DMS79 (cell line): ENCODE measurements at regions not wholly inside any gene's neighbourhood (a gene's known extent, or its start where the extent isn't known, plus 50 kb on each side); places are given as distances from the start of the nearest gene placed in this dataset.
"Not testable (repeated sequence)": the region's sequence is repeated elsewhere in the genome, so short reads cannot be mapped to it uniquely, and the experiment has no call there.

Experiments used
- DNase-seq: peaks from one replicate; lab custom pipeline; 2025; lab: John Stamatoyannopoulos, UW

DNA sequence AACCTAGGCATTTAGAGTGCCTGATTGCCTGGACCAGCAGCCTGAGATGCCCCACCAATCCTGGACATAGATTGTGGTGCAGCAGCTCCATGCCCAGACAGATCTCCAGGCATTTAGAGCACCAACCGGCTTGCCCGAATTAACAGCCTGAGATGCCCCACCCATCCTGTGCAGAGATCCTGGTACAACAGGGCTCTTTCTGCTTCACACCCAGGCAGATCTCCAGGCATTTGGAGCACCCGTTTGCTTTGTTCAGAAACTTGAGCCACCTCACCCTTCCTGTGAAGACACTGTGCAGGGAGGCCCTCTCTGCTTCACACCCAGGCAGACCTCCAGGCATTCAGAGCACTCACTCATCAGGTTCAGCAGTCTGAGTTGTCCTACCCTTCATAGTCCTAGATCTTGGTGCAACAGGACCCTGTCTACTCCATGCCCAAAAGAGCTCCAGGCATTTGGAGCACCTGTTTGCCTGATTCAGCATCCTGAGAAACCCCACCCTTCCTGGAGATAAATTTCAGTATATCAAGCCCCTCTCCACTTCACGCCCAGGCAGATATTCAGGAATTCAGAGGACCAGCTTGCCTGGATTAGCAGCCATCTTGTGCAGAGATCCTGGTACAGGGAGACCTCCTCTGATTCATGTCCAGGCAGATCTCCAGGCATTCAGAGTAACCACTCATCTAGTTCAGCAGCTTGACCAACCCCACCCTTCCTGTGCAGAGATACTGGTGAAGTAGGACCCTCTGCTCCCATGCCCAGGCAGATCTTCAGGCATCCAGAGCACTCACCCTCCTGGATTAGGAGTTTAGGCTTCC lies 189.2 kb upstream of the FERMT1 start:
- DNase-seq: no peak

DNA sequence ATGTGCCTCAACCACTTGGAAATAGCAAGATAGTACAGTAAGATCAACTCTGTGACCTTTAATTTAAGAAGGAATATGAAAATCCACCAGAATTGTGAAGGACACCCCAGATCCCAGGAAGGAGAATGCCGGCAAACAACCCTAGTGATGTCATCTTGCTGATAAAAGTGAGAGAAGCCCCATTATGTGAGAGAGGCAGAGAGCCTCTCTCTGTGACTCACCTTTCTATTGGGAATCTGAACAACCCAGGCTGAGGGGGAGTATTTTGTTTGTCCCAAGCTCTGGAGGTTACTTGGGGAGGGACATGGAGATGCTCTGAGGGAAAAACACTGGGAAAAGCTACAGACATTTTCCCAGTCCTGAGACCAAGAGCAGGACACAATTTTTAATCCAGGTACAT lies 188.3 kb upstream of the FERMT1 start:
- no peak for DNase-seq

DNA sequence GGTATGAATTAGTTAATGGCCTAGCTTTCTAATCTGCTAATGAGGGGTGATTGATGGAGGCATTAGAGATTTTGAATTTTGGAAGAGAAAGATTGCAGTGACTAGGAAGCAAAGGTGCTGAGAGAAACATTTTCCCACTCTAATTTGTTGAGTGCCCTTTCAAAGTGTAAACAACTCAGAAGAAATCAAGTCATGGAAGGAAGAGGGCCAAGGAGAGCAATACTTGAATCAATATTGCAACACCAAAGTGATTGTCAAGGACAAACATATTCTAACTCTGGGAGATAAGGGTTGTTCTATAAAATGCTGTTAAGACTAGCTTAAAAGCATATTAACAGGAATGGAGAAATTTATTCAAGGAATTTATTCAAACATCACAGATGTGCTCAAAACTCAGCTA lies 182.7 kb upstream of the FERMT1 start:
- no peak for DNase-seq

DNA sequence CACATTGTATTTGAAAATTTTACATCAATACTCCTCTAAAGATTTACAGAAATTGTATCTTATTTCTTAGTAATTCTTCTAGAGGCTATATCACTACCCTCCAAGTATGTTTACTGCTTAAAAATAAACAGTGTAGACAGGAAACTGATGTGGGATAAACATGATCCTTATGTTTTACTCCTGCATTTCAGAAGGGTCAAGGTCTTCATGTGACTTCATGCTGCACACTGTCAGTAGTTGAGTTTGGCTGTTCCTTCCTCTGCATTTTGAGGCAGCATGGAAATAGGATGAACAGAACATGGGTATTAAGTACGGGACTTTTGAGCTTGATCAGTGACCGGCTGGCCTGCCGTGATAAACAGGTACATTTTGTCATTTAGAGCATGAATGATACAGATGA lies 179.2 kb upstream of the FERMT1 start:
- DNase-seq: no peak

DNA sequence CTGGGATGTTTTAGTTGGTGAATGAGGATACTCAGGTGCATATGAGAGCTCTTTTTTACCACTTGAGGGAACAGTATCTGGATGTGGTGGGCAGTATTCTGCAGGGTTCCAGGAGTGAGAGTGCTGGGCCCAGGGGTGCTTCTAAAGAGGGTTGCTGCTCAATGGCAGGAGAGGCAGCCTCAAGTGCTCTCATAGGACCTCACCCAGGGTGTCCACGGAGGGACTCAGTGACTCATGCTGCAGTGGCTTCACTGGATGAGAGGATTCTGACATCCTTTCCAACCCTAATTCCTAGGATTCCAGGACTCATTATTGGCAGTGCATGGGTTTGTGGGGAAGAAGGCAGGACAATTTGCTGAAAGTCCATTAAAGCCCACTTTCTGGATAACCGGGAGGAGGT lies 176.6 kb upstream of the FERMT1 start:
- no peak for DNase-seq

DNA sequence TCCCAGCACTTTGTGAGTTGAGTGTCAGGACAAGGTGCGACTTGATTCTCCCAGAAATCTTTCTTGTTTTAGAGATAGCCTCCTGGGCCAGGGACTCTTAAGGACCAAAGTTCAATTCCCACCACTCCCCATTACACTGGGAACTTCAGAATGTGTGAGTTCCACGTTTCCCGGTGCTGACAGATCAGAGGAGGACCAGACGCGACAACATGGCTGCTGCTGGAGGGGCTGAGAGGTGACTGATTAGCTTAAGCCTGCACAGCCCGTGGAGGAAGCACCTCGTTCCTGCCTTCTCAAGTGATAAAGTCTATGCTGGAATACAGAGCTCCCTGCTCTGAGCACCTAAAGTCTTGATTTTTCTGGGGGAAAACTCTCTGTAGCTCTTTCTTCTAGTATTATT lies 175.2 kb upstream of the FERMT1 start:
- DNase-seq: no peak

DNA sequence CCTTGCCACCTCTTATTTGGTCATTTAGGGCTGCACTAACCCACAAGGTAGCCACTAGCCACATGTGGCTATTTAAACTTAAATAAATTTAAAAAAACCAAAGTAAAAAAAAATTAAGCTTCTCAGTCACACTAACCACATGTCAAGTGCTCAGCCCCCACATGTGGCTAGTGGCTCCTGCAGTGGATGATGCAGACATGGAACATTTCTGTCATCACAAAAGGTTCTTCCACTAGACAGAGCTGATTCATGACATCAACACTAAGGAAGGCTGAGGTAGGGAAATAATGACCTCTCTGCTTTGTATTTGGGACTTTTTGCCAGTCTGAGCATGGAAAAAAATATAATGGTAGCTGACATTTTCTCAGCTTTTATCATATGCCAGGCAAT lies 173.0 kb upstream of the FERMT1 start:
- no peak for DNase-seq

DNA sequence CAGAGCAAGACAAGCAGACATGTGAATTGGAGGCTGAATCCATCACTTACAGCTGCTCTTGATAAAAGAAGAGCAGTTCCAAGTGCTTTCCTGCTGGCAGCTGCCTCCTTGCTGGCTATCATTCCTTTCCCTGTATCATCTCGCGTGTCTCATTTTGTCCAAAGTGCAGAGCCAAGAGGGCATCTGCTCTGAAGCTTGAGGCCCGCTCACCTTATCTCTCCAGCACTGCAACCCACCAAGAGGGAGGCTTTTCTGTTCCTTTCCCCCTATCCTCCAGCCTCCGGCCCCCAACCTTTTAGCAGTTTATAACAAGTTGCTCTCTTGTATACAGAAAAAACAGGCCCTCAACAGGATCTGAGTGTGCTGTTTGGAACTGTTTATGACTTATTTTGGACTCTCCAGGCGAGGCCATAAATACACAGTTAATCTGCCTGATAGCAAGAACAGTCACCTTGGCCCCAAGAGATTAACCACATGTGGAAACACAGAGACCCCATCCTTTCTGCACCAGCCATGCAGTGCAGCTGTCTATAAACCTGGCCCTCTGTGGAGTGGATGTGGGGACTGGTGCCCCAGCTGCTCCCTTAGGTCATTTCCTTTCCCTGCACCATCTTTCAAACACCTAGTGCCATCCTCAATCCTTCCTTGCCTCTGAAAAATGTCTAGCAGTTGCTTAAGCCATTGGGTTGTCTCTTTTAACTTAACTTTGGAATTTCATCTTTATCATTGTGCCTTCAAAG lies 172.5 kb upstream of the FERMT1 start:
- no peak for DNase-seq

DNA sequence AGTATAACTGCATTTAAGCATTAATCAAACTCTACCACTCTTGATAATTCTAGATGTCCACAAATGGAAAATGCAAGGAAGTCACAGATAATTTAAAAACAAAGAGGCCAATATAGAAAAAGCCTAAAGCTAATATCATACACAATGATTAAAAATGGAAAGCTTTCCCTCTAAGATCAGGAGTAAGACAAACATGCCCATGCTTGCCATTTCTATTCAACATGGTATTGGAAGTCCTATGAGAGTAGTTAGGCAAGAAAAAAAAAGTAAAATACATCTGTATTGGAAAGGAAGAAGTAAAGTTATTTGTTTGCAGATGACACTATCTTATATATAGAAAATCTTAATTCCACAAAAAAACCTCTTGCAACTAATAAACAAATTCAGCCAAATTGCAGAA lies 164.6 kb upstream of the FERMT1 start:
- no peak for DNase-seq

DNA sequence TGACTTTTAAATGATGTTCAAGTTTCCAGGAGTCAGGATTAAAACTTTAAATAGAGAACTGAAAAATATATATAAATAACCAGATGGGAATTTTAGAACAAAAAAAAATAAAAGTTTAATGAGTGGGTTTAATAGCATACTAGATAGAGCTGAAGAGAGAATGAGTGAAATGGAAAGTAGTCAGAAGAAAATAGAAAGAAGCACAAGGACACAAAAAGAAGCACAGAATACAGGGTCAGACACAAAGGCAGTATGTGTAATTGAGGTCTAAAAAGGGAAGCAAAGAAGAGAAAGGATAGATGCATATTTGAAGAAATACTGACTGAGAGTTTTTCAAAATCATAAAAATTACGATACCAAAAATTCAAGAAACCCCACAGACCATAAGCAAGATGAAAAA lies 159.8 kb upstream of the FERMT1 start:
- no peak for DNase-seq

DNA sequence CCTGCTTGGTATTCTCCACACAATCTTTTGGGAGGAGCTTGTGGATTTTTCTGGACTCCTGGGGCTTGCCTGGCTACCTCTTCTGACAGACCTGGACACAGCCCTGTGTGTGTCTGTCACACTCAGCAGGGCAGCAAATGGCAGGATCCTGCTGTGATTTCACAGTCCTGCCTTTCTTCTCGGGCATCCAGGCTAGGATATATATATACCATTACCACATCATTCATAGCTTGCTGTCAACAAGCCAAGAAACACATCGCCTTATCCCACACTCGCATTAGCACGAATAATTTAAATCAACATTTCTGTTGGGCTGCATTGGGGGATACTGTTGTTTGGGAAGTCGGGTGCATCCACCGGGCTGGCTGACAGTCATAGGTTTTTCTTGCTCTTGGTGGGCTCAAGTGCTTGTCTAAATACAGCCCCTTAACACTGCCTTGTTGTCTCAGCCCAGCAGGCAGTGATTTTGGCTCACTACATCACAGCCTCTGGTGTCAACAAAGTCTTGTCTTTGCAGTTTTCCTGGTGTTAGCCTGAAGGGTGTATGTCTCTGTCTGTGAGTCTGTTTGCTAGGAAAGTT lies 154.9 kb upstream of the FERMT1 start:
- DNase-seq: no peak

DNA sequence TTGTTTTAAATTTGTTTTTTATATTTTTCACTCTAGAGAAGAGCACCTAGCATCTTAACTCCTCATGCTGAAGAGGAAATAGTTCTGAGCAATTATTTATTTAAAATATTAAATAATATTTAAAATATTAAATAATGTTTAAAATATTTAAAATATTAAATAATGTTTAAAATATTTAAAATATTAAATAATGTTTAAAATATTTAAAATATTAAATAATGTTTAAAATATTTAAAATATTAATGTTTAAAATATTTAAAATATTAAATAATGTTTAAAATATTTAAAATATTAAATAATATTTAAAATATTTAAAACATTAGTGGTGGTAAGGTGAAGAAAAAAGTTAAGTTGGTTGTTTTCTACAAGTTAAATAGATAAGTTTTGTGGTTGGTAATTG lies 147.6 kb upstream of the FERMT1 start:
- DNase-seq: not testable (repeated sequence)

DNA sequence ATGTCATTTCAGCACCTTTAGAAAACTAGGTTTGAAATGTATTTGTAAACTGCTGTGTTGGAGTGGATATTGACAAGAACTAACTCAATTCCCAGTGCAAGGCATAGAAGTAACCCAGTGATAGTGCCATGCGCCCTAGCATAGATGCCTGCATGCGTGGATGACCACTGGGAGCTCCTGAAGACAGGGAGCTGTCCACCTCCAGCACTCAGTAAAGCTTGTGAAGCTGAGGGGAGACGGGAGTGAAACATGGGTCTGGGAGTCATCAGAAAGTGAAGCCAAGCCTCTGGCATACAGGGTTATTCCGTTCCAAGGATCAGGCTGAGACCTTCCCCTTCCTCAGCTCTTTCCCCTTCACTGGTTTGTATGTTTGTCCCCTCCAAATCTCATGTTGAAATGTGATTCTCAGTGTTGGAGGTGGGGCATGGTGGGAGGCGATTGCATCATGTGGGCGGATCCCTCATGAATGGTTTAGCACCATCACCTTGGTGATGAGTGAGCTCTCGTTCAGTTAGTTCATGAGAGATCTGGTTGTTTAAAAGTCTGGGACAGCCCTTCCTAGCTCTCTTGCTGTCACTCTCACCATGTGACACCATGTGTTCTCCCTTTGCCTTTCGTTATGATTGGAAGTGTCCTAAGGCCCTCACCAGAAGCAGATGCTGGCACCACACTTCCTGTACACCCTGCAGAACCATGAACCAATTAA lies 146.5 kb upstream of the FERMT1 start:
- no peak for DNase-seq

DNA sequence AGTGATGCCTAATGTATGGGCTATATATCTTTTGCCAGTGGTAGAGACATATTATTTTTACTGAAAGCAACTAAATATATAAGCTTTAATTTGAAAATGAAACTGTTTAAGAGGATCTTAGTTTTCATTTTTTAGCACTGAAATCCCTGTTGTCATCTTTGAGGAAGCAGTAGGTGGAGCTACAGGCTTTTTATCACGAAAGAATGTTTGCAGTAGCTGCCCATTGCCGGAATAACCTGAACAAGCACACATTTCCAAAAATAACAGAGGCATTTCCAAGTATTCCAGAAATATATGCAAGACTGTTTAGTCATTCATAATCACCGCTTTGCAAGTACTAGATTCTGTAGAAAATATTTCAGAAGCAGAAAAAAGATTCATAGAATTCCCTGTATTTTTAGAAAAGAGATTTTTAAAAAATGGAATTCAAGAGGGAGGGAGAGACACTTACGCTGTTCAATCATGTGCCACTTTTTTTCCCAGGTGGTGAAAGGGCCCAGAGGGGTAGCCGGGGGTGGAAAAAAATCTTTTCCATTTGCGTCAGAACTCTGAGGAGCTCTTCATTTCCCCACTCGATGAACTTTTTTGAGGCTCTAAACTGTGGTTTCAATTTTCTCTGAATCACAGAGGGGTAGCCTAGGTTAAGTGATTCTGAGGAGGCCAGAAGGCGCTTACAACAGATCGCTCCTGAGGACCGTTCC lies 142.5 kb upstream of the FERMT1 start:
- DNase-seq: no peak

DNA sequence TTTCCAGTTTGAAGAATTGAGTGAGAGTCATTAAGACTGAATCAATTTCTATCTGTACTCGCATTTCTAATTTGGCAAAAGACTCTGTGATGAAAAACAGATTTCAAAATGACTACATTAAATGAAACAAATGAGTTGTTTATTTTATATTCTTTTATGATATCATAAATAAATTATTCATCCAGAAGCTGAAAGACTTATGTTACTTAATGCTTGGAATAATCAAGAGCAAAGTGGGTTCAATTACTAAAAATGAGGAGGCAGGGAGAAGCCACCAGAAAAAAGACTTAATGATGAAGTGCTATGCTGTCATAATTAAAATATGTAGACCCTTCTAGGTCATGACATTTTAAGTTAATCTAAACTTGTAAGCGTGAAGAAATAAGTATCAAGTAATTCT lies 130.6 kb upstream of the FERMT1 start:
- DNase-seq: no peak

DNA sequence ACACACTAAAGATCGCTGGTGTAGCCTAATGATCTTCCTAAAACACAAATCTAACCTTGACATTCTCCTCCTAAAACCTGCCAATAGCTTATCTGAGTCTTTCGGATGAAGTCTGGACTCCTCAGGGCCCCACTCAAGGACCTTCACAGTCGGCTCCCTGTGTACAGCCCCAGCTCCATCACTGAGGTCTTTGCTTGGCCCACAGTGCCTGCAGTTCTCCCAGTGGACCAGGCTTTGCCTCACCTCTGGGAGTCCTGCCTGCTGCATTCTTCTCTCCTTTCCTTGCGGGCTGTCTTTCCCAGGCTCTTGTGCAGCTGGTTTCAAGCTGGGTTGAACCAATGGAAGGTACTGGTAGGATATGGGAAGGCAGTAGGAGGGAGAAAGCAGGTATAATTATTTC lies 122.6 kb upstream of the FERMT1 start:
- DNase-seq: no peak

DNA sequence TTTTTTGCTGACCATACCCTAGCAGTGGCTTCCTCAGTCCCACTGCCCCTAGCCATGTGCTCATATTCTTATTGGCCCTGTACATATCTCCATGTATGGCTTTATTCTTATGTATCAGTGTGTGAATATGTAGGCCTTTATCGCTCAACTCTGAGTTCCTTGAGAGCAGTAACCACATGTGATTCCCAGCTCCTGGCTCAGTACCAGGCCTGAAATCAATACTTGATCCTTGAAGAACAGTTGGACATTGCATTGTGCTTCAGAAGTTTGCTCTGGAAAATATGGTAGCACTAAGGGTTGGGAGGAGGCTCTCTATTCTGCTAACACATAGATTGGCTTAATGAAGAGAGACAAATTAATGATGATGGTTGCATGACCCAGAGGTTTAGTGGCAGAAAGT lies 118.8 kb upstream of the FERMT1 start:
- DNase-seq: no peak

DNA sequence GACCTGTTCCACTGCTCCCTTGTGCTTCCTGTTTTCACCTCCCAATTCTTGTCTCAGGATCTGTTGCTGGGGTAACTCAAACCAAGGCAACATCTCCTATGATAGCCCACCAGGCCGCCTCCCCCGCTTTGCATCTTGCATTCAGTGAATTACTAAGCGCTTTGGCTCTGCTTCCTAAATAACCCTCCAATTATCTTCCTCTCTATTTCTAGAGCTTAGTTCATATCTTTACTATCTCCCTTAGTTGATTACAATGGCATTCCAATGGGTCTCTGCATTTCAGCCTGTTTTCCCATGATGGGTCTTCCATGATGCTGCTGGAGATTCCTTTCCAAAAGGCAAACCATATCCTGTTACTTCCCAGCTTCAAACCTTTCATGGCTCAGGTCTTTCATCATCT lies 117.2 kb upstream of the FERMT1 start:
- no peak for DNase-seq

DNA sequence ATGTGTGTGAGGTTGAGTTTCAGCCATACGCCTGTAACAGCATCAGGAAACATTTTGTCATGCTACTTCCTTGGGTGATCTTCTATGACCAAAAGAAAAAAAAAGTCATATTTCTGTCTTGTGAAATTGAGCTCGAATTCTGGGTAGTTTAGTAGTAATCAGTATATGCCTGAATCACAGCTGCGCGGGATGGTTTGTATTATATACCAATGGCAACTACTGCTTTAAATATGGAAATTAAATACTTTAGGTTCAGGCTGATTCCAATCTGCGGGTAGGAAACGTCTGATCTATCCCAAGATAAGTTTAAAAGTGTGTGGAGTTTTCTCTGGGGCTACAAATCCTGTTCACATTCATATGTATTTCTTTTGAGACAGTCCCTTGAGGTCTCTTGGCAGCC lies 115.6 kb upstream of the FERMT1 start:
- DNase-seq: no peak

DNA sequence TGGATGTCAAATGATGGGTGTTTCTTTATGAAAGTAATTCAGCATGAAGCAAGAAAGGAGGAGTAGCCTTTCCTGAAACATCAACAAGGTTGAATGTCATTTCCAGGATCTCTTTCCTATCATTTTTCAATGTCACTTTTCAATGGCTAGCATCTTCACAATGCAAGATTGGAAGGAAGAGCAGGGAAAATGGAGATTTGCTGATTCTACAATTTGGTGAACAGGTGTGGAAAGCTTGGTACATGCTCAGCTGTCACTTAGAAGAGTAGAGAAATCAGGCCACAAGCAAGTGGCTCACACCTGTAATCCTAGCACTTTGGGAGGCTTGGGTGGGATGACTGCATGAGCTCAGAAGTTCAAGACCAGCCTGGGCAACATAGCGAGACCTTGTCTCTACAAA lies 112.7 kb upstream of the FERMT1 start:
- no peak for DNase-seq

DNA sequence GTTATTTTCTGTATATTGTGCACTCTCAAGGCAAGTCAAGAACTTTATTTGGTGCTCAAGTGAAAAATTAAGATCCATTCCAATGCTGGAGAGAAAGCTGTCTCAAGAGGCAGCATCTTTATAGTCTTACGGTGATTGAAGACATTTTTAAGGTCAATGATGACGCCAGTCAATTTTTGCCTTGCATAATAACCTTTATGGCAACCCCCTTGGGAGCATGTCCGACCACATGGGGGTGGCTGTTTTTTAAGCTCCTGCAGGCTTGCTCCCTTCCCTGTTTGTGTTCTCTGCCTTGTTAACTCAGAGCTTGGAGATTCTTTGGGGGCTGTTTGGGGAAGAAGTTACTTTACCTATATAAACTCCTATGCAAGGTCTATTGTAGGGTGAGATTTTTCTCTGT lies 109.6 kb upstream of the FERMT1 start:
- DNase-seq: no peak

DNA sequence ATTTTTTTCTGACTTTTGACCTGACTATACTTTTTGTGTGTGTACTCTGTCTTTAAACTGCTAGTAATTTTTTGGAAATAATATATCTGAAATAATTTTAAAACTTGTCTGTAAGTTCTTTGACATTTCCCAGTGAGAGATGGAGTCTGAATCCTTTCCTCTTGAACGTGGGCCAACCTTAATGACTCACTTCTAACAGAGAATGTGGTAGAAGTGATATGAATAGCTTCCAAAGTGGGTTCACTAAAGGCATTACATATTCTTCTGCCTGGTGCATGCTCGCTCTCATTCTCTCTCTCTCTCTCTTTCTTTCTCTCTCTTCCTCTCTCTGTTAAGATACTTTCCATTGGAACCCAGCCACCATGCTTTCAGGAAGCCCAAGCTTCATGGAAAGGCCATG lies 108.7 kb upstream of the FERMT1 start:
- DNase-seq: no peak
